Head of caudate nucleus (tissue), 42 donors: ENCODE measurements at regions not wholly inside any gene's neighbourhood (a gene's known extent, or its start where the extent isn't known, plus 50 kb on each side); places are given as distances from the start of the nearest gene placed in this dataset.
A peak's percentile ranks its signal among the peaks of the same experiment; 100 is the strongest.

Experiments used
- DNase-seq, 42 donors: peaks; one replicate each; pipeline versions ENCODE4 v3.0.0 to v3.0.0-alpha.2; 2020 to 2021; ENCODE audit warnings: mixed read lengths in 7 of 42
- intact Hi-C: fragments of 100-400 bp; cut with DNase I; formaldehyde crosslinking; loops from one replicate; pipeline ENCODE4 v1.15.0; 2022

DNA sequence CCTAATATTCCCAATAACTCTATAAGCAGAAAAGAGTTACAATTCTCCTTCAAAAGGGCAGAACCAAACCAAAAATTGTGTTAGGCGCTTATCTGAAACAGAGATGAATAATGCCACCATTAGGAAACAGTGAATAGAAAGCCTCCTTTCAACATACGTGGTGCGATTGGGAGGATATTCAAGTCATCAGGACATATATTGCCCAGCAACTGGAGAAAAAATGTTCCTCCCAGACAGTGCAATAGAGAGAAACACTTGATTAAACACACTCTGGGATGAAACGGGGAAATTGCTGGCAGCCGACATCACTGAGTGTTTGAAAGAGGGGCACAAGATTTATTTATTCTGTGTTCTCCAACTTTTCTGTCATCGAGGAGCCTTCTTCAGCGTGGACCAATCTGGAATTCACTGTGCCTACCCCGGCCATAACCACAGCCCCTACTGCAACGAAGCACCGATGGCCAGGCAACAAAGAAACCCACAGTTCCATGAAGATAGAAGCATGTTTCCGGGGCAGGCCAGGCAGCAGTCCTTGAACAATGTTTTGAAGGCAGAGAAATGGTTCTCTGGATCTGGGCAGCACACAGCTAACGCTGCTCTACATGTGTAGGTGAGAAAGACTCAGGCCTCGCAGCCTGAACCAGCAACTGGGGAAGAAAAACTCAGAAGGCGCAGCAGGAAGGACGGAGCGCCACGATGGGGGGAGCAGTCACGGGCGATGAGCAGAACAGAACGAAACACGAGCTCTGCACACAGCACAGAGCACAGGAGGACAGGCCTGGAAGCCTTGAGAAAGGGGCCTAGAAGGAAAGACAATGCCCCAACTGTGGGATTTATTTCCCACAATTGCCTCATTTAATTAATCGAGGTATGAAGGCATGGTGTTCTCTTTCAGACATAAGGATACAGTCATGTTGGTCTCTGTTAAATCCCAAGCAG, 234.2 kb upstream of the FOXQ1 start:
- intact Hi-C loops, result no loop called here
- DNase-seq, result peak in 1 of 42 donors; percentile 2

DNA sequence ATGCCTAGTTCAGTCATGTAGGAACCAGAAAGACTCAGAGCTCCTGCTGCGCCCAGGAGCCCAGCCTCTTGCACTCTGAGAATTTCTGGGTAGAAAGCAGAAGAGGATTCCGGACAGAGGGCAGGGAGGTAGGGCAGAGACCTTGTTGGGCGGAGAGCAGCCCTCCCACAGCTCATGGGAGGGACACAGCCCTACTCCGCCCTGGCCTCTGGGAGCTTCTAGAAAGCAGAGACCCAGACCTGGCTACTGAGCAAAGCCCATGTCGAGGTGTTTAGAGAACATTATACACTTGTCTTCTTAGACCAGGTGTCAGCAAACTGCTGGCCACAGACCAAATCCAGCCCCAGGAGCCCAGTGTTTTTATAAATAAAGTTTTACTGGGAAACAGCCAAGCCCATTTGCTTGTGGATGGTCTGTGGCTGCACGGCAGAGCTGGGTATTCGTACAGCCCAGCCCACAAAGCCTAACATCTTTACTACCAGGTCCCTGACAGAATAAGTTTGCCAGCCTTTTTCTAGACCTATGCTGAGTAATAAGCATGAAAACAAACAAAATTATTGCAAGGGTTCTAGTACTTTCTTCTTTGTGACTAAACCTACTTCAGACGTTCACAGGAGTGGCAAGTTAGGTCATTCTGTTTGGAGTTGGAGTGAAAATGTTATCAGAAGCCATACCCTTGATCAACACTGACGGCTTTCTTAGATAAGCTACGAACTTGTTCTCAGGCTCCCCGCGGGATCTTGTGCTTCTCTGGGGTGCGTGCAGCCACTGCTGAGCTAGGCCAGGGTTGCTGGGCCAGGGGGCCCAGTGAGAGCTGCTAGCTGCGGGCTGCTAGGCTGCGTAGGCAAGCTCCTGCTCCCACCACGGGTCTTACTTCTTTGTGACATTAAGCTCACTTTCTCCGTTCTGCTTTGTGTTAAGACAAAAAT, 235.1 kb upstream of the FOXQ1 start:
- no peak for DNase-seq
- intact Hi-C loops, result no loop called here

DNA sequence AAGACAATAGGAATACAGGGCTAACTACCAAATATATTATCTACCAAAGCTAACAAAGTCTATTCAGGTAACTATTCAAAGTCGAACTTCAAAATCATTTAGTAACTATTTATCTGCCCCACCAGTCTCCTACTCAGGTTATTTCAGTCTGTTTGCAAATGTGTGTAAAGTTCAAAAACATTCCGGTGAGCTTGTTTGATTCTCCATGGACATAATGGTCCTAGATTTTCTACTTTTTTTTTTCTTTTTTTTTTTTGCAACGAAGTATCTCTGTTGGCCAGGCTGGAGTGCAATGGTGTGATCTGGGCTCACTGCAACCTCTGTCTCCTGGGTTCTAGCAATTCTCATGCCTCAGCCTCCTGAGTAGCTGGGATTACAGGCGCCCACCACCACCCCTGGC, 236.0 kb upstream of the FOXQ1 start:
- intact Hi-C loops, result no loop called here
- no peak for DNase-seq

DNA sequence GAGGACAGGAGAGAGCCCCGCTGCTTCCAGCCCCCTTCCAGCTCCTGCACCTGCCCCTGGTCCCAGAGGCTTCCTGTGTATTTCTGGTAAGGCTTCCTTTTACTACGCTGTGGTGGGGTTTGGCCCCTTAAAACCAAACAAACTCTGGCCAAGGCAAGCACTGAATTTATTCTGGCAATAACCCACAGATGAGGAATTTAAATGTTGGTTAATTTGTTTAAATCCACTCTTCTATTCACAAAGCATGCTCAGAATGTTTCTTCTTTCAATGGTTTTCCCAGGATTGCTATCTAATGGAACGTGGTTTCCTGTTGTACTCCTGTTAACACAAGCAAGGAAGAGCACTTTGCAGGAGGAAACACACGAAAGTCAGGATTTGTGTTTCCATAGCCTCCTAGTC, 236.5 kb upstream of the FOXQ1 start:
- intact Hi-C loops, result no loop called here
- no peak for DNase-seq

DNA sequence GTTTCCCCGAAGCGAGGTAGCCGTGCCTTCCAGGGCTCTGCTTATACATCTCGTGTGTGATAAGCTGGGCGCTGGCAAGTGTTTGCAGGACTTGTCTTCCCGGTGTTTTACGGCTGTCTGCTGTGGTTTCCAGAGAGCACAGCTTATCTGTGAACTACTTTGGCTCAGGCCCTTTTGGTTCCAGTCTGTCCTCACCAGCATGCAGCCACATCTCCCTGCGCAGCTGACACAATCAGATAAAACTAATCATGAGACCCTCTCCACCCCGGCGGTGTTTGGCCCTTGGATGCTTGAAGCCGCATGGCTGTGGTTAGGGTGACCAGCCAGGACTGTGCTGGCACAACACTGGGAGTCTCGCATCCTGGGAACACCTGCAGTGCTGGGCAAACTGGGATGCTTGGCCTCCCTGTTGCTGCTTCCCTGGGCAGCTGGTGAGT, 241.8 kb upstream of the FOXQ1 start:
- DNase-seq, result no peak
- intact Hi-C loops, result no loop called here

DNA sequence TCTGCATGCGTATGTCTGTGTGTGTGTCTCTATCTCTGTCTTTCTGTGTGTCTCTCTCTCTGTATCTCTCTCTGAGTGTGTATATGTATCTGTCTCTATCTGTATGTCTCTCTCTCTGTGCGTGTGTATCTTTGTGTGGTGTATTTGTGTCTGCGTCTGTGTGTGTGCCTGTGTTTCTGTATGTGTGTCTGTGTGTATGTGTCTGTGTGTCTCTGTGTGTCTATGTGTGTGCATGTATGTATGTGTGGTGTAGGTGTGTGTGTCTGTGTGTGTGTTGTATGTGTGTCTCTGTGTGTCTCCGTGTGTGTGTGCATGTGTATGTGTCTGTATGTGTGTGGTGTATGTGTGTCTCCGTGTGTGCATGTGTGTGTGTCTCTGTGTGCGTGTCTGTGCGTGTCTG, 243.0 kb upstream of the FOXQ1 start:
- intact Hi-C loops, result no loop called here
- no peak for DNase-seq

DNA sequence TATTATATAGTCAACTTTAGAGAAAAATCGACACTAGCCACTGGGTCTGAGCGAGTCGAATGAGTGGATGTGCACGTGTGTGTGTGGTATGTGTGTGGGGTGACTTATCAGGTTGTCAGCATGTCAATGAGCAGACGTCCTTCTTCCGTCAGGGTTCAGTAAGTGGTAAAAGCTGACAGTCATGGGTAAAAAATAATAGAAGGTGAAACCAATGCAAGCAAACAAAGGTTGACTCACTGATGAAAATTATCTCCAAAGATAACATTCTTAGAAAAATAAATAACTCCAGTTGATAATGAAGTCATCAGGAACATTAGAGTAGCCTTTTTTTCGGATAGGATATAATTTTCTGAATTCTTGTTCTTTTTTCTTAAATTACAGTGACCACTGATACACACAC, 243.8 kb upstream of the FOXQ1 start:
- DNase-seq, result no peak
- intact Hi-C loops, result no loop called here

DNA sequence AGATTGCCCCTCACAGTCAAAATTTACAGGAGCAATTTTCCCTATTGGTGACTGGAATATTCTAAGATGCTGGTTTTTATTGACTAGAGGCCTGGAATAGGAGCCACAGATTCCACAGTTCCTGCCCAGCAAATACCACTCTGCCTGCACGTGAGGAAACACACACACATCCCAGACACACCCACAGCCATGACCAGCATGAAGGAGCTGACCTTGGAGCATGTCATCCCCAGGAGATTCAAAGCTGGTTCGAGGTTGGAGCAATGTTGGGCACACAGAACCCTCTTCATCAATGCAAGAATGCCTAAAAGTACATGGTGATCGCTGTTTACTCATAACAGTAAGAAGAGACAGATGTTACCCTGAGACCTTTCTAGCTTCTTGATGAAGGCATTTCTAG, 244.6 kb upstream of the FOXQ1 start:
- intact Hi-C loops, result no loop called here
- DNase-seq, result no peak

DNA sequence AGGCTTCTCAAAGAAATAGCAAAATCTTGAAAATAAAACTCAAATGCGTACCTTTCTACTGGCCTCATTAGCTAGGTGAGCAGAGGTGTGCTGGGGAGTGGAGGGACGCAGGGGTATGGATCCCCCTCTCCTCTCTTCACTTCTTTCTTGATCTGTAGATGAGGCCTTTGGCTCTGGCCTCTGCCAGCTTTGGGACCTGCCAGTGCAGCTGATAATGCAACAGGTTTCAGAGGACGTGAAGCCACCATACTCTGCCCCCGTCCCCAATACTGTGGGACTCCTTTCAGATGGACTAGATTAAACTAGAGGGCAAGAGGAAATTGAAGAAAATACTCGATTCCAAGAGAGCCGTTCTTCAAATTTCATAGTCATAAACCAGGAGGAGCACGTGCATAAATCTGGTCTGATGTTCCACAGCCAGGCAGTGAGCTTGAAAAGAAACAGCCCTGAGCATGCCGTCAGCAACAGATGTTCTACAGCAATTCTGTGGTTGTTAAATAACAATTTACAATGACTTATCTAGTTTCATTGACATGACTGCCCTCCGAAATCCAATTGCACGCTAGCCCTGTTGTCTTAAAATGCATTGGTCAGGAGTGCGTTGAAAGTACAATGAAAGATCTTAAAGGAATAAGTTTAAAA, 245.3 kb upstream of the FOXQ1 start:
- intact Hi-C loops, result no loop called here

DNA sequence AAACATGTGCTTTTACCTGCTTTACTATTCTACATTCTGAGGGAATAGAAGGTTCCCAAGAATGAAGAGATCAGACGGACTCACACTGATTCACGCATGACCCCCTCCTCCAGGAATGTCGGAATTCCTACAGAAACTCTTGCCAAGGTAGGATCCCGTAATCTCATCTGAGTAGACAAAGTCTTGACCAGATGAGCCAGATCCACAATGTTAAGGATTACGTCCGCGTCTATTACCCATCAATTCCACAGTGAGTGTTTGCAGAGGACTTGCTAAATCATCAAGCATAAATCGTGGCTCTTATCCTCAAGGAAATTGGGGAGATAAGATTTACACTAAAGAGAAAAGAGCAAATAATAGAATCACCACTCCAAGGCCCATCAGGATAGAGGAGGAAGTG, 245.9 kb upstream of the FOXQ1 start:
- no peak for DNase-seq
- intact Hi-C loops, result no loop called here

More for the DNA sequence above, 245.3 kb upstream of the FOXQ1 start:
- no peak for DNase-seq

DNA sequence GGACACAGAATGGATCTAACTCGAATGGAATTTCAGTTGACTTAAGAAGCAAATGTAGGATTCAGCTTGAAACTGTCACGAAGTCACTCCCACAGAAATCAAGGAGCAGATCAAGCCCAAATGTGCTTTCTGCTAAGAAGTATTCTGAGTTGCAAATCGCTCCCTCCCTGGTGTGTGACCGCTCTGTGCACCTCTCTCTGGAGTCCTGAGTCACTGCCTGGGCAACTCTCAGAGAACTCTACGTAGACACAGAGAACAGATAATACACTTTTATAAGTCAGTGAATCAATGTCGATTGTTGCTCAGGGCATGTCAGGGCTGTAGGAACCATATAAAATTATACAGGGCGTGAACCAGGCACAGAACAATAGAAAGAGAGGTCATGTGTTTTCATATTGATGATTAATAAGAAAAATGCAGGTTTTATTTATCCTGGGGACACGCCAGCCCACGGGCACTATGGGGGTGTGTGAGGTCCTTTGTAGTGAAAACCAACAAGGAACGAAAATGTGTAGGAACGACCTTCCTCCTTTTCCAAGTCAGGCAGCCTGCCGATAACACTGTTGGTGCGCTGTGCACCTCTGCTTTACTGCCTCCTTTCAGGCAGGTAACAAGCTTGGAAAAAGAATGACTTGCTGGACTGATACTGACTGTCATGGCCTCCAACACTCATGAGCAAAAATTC, 248.1 kb upstream of the FOXQ1 start:
- peak in 21 of 42 donors; percentile 12 to 71 (median 32) for DNase-seq
- intact Hi-C loops, result no loop called here

DNA sequence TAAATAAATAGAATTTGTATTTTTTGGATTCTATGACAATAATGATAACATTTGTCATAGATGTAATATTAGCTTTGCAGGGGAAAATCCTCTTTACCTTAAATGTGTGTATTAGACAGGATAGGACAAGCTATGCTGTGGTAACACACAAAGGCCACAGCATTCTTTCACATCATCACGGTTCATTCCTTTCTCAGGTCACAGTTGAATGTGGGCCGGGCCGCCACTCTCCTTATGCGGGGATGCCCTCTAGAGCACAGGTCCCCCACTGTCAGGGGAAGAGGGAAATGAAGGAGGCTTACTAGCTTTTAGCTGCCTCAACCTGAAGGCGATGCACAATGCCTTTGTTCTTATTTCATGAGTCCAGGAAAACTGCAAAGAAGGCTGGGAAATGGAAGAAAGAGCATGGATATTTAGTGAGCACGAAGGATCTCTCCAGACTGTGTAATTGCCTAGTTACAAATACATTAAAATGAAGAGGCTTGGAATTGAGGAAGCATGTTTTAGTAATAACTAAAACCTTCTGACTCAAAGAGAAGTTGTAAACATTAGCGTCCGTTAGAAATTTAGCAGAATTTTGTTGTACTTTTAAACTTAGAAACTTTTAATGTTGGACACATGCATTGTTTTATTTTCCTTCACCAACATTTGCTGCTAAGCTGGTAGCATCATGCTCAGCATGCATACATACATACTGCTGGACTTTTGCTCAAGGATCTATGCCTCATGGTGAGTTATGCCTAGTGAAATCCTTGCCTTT, 248.9 kb upstream of the FOXQ1 start:
- no peak for DNase-seq
- intact Hi-C loops, result no loop called here

DNA sequence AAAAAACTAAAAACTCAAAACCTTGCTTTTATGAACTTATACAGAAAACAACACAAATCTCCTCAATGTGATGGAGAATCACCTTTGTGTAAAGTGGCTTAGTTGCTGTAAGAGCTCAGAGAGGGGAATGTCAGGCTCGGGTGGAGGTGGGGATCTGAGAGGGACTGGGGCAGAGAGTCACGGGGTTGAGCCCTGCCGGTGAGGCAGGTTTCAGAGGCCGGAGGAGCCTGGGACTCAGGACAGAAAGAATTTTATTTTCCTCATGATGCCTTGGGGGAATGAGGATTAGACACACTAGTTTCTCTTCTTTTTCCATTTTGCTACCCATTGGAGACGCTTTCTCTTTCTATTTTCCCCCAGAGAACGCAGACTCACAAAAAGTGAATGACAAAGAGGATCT, 252.3 kb upstream of the FOXQ1 start:
- DNase-seq, result no peak
- intact Hi-C loops, result no loop called here

DNA sequence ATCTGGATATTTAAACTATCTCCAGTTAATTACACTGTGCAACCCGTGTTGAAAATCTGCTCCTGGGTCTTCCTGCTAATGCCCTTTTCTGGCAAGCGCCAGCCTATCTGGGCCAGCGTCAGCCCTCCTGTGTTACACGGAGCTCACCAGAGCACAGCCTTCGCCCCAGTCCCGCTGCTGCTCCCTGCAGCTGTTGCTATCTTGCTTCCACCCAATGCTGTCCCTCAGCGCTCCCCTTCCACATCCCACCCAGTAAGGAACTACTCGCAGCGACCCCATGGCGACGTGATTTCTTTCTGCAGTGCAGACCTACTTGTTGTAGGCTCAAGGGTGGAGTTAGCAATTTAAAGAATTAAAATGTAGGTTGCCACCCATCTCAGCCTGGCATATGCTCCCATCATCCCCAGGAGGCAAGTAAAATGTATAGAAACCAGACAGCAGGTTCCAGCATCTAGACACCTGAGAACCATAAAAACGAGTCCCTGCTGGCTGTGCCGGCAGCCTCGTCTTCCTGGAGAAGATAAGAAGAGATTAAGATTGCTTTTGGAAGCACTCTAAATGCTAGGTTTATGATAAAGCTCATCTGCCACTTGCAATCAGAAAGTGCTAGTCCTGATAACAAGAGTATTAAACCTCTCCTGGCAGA, 254.3 kb upstream of the FOXQ1 start:
- intact Hi-C loops, result no loop called here
- DNase-seq, result no peak

DNA sequence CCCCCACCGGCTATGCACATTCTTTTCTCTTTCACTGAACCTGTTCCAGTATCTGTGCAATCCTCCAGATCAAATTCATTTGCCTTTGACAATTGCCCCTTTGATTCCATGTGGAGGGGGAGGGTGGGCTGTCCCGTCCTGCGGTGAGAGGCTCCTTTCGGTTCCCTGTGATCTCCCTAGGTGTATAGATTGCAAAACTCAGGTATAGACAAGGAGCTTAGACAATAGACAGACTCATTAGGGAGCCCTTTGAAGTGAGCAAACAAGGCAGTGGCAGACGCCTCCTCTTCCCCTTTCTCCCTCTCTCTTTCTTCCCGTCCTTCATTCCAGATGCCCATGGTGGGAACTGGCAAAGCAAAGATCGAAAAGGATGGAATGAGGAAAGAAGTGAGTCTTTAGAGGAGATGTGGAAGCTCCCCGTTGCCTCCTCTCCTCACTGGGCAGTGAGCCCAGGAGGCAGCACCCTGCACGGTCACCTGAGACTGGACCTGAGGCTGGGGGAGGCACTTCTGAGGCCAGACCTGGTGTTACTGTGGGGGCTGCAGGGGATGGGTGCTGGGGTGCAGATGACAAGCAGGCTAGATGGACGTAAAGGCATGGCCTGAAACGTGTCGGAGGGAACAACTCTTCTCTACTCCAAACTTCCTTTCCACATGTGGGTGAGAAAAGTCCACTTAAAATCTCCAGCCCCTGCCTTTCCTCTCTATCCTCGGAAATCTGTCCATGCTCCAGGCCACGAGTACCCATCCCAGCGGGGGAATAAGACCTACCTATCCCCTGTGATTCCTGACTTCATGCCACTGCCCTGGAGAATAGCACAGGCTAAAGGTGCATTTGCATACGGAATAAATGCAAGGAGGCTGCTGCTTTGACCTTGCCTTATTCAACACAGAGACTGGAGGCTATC, 256.6 kb upstream of the FOXQ1 start:
- peak in 1 of 42 donors; percentile 17 for DNase-seq
- intact Hi-C loops, result no loop called here

DNA sequence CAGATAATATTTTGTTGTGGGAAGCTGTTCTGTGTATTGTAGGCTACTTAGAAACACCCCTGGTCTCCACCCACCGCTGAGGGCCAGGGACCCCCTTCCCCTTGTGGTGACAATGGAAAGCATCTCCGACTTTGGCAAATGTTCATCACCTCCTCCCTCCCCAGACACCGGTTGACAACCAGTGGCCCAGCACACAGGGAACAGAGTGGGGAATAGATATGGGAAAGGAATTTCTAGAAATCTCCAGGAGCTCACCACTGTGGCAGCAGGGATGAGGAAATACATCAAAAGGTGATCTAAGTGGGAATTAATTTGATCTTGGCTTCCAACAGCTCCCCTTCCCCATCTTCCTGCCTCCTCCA, 257.3 kb upstream of the FOXQ1 start:
- DNase-seq, result no peak
- intact Hi-C loops, result no loop called here

DNA sequence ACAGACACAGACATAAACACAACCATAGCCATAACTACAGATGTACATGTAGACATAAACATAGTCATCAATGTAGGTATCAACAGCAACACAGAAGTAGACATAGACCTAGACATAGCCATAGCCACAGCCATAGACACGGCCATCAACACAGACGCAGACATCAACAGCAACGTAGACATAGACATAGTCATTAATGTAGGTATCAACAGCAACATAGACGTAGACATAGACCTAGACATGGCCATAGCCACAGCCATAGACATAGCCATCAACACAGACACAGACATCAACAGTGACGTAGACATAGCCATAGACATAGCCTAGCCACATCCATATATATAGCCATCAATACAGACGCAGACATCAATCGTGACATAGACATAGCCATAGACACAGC, 258.3 kb upstream of the FOXQ1 start:
- intact Hi-C loops, result no loop called here
- DNase-seq, result peak in 1 of 42 donors; percentile 1
